GM12874 (cell line): ENCODE measurements at regions not wholly inside any gene's neighbourhood (a gene's known extent, or its start where the extent isn't known, plus 50 kb on each side); places are given as distances from the start of the nearest gene placed in this dataset.

ENCODE experiments used
- TF ChIP-seq, protein P1 (sequence below): IDR thresholded peaks from 2 replicates; pipeline ENCODE4 v1.5.1; 2011; ENCODE audit warnings: low read depth, mild to moderate bottlenecking, control low read depth, low read length, moderate library complexity; ENCODE audit not compliant: insufficient read depth

- TF ChIP-seq, protein P1, sequence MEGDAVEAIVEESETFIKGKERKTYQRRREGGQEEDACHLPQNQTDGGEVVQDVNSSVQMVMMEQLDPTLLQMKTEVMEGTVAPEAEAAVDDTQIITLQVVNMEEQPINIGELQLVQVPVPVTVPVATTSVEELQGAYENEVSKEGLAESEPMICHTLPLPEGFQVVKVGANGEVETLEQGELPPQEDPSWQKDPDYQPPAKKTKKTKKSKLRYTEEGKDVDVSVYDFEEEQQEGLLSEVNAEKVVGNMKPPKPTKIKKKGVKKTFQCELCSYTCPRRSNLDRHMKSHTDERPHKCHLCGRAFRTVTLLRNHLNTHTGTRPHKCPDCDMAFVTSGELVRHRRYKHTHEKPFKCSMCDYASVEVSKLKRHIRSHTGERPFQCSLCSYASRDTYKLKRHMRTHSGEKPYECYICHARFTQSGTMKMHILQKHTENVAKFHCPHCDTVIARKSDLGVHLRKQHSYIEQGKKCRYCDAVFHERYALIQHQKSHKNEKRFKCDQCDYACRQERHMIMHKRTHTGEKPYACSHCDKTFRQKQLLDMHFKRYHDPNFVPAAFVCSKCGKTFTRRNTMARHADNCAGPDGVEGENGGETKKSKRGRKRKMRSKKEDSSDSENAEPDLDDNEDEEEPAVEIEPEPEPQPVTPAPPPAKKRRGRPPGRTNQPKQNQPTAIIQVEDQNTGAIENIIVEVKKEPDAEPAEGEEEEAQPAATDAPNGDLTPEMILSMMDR, result no peak
Measured at GRCh38 chr5:135735831-135736230, 98.6 kb upstream of the SLC25A48 start.

DNA sequence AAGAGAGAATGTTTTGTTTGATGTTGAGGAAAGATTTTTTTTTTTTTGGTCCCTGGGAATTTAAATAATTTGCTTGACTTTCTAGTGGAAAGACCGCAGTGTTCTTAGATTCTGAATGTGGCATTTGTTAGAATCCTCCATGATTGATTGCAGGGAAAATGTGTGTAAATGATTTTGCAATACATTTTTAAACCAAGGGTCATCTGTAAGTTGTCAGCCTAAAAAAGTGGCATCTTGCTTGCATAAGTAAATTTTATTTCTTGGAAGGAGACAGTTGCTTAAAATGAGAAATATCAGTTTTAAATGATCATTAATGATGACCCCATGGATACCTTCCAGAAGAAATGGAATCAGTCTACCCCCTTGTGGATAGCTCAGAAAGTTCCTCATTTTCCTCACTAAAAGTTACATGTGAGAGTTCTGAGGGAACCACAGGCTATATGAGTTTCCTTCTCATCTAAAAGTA, 105.1 kb upstream of the SLC25A48 start:
- TF ChIP-seq, protein P1, result no peak

DNA sequence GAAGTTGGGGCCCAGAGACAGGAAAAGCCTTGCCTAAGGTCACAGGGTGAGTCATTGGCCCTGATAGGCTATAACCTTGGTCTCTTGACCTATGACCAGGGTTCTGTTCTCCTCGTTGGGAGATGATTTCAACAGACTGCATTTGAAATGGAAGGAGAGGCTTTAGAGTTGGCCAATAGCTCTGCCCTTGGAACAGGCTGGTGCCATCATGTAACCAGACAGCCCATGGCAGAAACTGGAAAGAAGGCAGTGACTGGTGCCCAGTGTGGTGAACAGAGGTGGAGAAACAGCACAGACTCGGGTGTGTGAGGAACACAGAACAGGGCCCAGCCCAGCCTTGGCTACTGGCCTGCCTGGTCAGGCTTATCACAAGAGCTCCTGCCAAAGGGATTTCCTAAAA, 109.8 kb upstream of the SLC25A48 start:
- TF ChIP-seq, protein P1, result no peak

DNA sequence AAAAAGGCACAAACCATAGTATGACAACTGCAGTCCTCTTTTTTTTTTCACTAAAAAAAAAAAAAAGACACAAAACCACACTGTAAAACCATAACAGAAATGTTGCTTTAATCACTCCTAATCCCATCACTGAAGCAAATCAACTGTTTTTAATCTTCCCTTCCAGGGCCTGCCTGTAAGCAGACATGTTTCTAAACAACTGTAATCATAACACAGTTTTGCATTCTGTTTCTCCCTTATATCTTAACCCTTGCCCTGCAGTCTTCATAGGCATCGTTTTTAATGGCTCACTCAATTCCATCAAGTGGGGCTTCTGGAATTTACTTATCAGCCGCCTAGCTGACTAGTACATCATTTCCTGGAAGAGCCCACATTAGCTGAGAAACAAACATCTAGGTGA, 111.0 kb upstream of the SLC25A48 start:
- TF ChIP-seq, protein P1, result no peak

- TF ChIP-seq, protein P1, result no peak
Measured at GRCh38 chr5:135721548-135722090, 112.8 kb upstream of the SLC25A48 start.

GRCh38 chr5:135720191-135720590, 114.3 kb upstream of the SLC25A48 start:
- TF ChIP-seq, protein P1, result no peak

DNA sequence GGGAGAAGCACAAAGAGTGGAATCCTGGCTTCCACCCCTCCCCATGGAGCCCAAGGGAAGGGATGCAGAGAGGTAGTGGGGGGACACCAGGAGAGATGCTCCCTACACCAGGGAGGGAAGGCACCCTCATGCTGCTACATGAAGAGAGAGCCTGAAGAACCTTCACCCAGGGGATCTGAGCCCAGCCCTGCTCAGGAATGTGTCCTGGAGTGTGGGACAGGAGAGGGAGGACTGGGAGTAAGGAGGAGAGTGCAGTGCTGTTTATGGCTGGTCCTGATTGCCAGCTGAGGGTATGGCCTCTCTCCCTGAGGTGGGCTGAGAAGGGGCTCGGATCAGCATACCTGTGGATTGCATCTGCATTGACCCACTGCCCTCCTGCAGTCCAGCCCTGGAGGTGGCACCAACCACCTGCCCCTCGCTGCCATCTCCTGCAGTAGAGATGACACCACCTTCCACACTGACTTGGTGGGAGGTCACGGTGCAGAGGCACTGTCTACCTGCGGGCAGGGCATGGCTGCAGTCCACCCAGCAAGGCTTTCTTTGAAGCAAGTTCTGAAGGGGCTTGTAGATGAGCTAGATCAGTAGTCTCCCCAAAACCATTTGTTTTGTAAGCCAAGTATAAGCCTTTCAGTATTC, 114.9 kb upstream of the SLC25A48 start:
- TF ChIP-seq, protein P1, result no peak

DNA sequence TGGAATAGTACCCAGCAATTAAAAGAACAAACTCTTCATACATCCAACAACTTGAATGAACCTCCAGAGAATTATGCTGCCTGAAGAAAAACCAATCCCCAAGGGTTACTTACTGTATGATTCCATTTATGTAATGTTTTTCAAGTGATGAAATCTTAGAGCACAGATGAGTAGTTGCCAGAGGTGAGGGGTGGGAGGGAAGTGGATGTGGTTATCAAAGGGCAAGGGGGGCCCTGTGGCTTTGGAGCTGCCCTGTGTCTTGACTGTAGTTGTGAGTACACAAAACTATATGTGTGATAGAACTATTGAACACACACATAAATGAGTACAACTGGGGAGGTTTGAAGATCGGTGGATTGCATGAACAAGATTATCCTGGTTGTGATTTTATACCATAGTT, 115.8 kb upstream of the SLC25A48 start:
- TF ChIP-seq, protein P1, result no peak
